IMR-90 (cell line): ENCODE measurements at regions not wholly inside any gene's neighbourhood (a gene's known extent, or its start where the extent isn't known, plus 50 kb on each side); places are given as distances from the start of the nearest gene placed in this dataset.

Source experiments
- ATAC-seq: fragments of 200-7000 bp; cut with Tn5 transposase; 2 replicates; pipeline ENCODE4 v1.9.1; 2020; ENCODE audit warnings: low read depth, mild to moderate bottlenecking, moderate library complexity
- BruUV-seq: library from RNA; stranded (reverse); fragments of 400-500 nt; replicated peaks from 2 replicates; lab custom pipeline; 2021; lab: Mats Ljungman, UMichigan
- CTCF ChIA-PET: fragments of 300-600 bp; formaldehyde crosslinking; extraction: SDS; loops from one replicate; lab custom pipeline; 2021; ENCODE audit warnings: antibody characterized with exemption; lab: Yijun Ruan, JAX
- POLR2A ChIA-PET: fragments of 300-600 bp; sonication (Branson Sonifier 250); formaldehyde crosslinking; loops from one replicate; lab custom pipeline; 2022; ENCODE audit warnings: antibody characterized with exemption; ENCODE audit not compliant: unreplicated experiment; lab: Charles Lee
- DNase-seq: peaks from one replicate; pipeline ENCODE4 v3.0.0; 2013
- H2AFZ ChIP-seq: replicated peaks from 2 replicates; pipeline ENCODE3; 2013; ENCODE audit warnings: low read length, mild to moderate bottlenecking; ENCODE audit not compliant: poor library complexity
- H2AK5ac ChIP-seq: 2 replicates; pipeline ENCODE4 v1.6.1; 2013; ENCODE audit warnings: low read depth, low read length, inconsistent platforms
- H2AK9ac ChIP-seq: replicated peaks from 2 replicates; pipeline ENCODE3; 2013; ENCODE audit warnings: mild to moderate bottlenecking, low read depth, low read length, moderate library complexity; ENCODE audit not compliant: poor library complexity
- H2BK120ac ChIP-seq: 2 replicates; pipeline ENCODE4 v1.6.1; 2013; ENCODE audit warnings: low read depth, low read length, inconsistent platforms
- H2BK15ac ChIP-seq: 3 replicates; pipeline ENCODE4 v1.6.1; 2013; ENCODE audit warnings: low read depth, low read length, inconsistent platforms
- H2BK20ac ChIP-seq: 2 replicates; pipeline ENCODE4 v1.6.1; 2013; ENCODE audit warnings: low read depth, mild to moderate bottlenecking, inconsistent platforms, low read length, moderate library complexity
- H2BK5ac ChIP-seq: 2 replicates; pipeline ENCODE4 v1.6.1; 2013; ENCODE audit warnings: mild to moderate bottlenecking, low read depth, low read length, inconsistent platforms; ENCODE audit not compliant: poor library complexity, severe bottlenecking
- H3K14ac ChIP-seq: replicated peaks from 2 replicates; pipeline ENCODE4 v1.6.1; 2013; ENCODE audit warnings: low read depth, low read length, inconsistent platforms
- H3K18ac ChIP-seq: 2 replicates; pipeline ENCODE4 v1.6.1; 2013; ENCODE audit warnings: low read depth, low read length, control low read depth
- H3K23ac ChIP-seq: 2 replicates; pipeline ENCODE4 v1.6.1; 2013; ENCODE audit warnings: low read depth, low read length, inconsistent platforms
- H3K27ac ChIP-seq: 2 replicates; pipeline ENCODE4 v1.5.1; 2013; ENCODE audit warnings: mild to moderate bottlenecking, control low read depth, low read length; ENCODE audit not compliant: insufficient read depth
- H3K27me3 ChIP-seq: 2 replicates; pipeline ENCODE4 v1.6.1; 2013; ENCODE audit warnings: low read length; ENCODE audit not compliant: control insufficient read depth, insufficient read depth
- H3K36me3 ChIP-seq: 2 replicates; pipeline ENCODE4 v1.6.1; 2013; ENCODE audit warnings: low read length, mixed read lengths; ENCODE audit not compliant: control insufficient read depth, insufficient read depth
- H3K4ac ChIP-seq: 2 replicates; pipeline ENCODE4 v1.6.1; 2013; ENCODE audit warnings: low read depth, low read length, inconsistent platforms
- H3K4me1 ChIP-seq: 2 replicates; pipeline ENCODE4 v1.6.1; 2013; ENCODE audit warnings: low read length, mixed read lengths; ENCODE audit not compliant: control insufficient read depth, insufficient read depth
- H3K4me2 ChIP-seq: 2 replicates; pipeline ENCODE4 v1.6.1; 2013; ENCODE audit warnings: low read depth, mild to moderate bottlenecking, control low read depth, low read length, moderate library complexity
- H3K4me3 ChIP-seq: 2 replicates; pipeline ENCODE4 v1.5.1; 2013; ENCODE audit warnings: low read depth, mild to moderate bottlenecking, control low read depth, low read length, moderate library complexity; ENCODE audit not compliant: insufficient read depth
- H3K56ac ChIP-seq: 2 replicates; pipeline ENCODE4 v1.6.1; 2013; ENCODE audit warnings: low read length, inconsistent platforms; ENCODE audit not compliant: insufficient read depth; ENCODE audit errors: extremely low read depth
- H3K79me1 ChIP-seq, 2 experiments: 2 replicates each; pipeline ENCODE4 v1.6.1; 2013; ENCODE audit warnings: low read length in 2 of 2, inconsistent platforms in 1 of 2, low read depth in 1 of 2
- H3K9ac ChIP-seq: 2 replicates; pipeline ENCODE4 v1.6.1; 2013; ENCODE audit warnings: low read depth, low read length, control low read depth
- H3K9me1 ChIP-seq: 2 replicates; pipeline ENCODE4 v1.6.1; 2013; ENCODE audit warnings: low read length, inconsistent platforms; ENCODE audit not compliant: insufficient read depth
- H3K9me3 ChIP-seq: 2 replicates; pipeline ENCODE4 v1.6.1; 2013; ENCODE audit warnings: low read length; ENCODE audit not compliant: control insufficient read depth, insufficient read depth
- H4K20me1 ChIP-seq: 2 replicates; pipeline ENCODE4 v1.6.1; 2013; ENCODE audit warnings: low read length, inconsistent platforms; ENCODE audit not compliant: insufficient read depth
- H4K5ac ChIP-seq: 2 replicates; pipeline ENCODE4 v1.6.1; 2013; ENCODE audit warnings: mild to moderate bottlenecking, low read depth, low read length, control low read depth
- H4K8ac ChIP-seq, 2 experiments: 2 replicates each; pipeline ENCODE4 v1.6.1; 2013; ENCODE audit warnings: low read depth in 2 of 2, low read length in 2 of 2, control low read depth in 1 of 2, inconsistent platforms in 1 of 2
- H4K91ac ChIP-seq: 2 replicates; pipeline ENCODE4 v1.6.1; 2013; ENCODE audit warnings: low read depth, low read length, inconsistent platforms; ENCODE audit not compliant: insufficient read depth
- BHLHE40 ChIP-seq: fragments of 150-350 bp; IDR thresholded peaks from 2 replicates; pipeline ENCODE4 v1.6.1; 2016; ENCODE audit warnings: mild to moderate bottlenecking, low read depth, low read length
- CEBPB ChIP-seq: IDR thresholded peaks from 2 replicates; pipeline ENCODE4 v1.6.1; 2012; ENCODE audit warnings: low read depth, low read length, improper control_type of control experiment
- CHD1 ChIP-seq: IDR thresholded peaks from 2 replicates; pipeline ENCODE4 v1.6.1; 2012; ENCODE audit warnings: low read depth, low read length, improper control_type of control experiment
- FOS ChIP-seq: fragments of 150-350 bp; IDR thresholded peaks from 2 replicates; pipeline ENCODE4 v1.6.1; 2016; ENCODE audit warnings: low read depth, low read length
- MAZ ChIP-seq: IDR thresholded peaks from 2 replicates; pipeline ENCODE4 v1.6.1; 2012; ENCODE audit warnings: low read depth, mild to moderate bottlenecking, low read length, improper control_type of control experiment, moderate library complexity, borderline replicate concordance
- MXI1 ChIP-seq: IDR thresholded peaks from 2 replicates; pipeline ENCODE4 v1.6.1; 2012; ENCODE audit warnings: low read depth, mild to moderate bottlenecking, low read length, moderate library complexity, borderline replicate concordance
- RFX5 ChIP-seq: IDR thresholded peaks from 2 replicates; pipeline ENCODE4 v1.8.0; 2012; ENCODE audit warnings: low read depth, mild to moderate bottlenecking, low read length, moderate library complexity
- SMC3 ChIP-seq: fragments of 150-350 bp; IDR thresholded peaks from 2 replicates; pipeline ENCODE4 v1.6.1; 2016; ENCODE audit warnings: low read depth, mild to moderate bottlenecking, antibody characterized with exemption, low read length, moderate library complexity
- WGBS, 2 experiments: methylation state at CpG; one replicate each; pipeline versions ENCODE4 v1.1.5 to v1.1.7; 2013; ENCODE audit warnings: missing lambda C conversion rate in 2 of 2; ENCODE audit not compliant: insufficient read length in 1 of 2; ENCODE audit errors: extremely low coverage in 2 of 2; 5-methylcytosine and 5-hydroxymethylcytosine counted together
- dilution Hi-C: fragments of 300-500 bp; cut with HindIII; formaldehyde crosslinking; loops from one replicate; pipeline ENCODE4 v1.14.3; 2018; ENCODE audit warnings: low sequenced_read_pairs; ENCODE audit not compliant: unreplicated experiment
- in situ Hi-C: fragments of 300-500 bp; cut with MboI; formaldehyde crosslinking; loops from 3 replicates; pipeline ENCODE4 v1.14.3; 2019; ENCODE audit warnings: low sequenced_read_pairs, inconsistent platforms, mixed read lengths
- intact Hi-C: fragments of 100-400 bp; cut with micrococcal nuclease; formaldehyde crosslinking; loops from 2 replicates; pipeline ENCODE4 v1.10.0; 2022

- BruUV-seq = no TSS peak
- no peak overlapping the region for H3K27ac ChIP-seq
- in situ Hi-C loops = no loop called here
These were observed 410.3 kb downstream of the DTWD2 start for GRCh38 chr5:118578093-118578492.

More at GRCh38 chr5:118578093-118578492, 410.3 kb downstream of the DTWD2 start:
- H3K4me3 ChIP-seq = no peak overlapping the region
- H2BK5ac ChIP-seq = no peak overlapping the region
- no peak overlapping the region for H3K56ac ChIP-seq
- H4K91ac ChIP-seq = no peak overlapping the region
- H2BK20ac ChIP-seq = no peak overlapping the region
- H3K27me3 ChIP-seq = no peaks in the 10 kb centered on the region
- no peak overlapping the region for H3K18ac ChIP-seq
- no peak overlapping the region for H3K14ac ChIP-seq
- no peak overlapping the region for H2AK5ac ChIP-seq
- ATAC-seq (no peak), DNase-seq (no peak)
- no peaks in the 10 kb centered on the region for H3K79me1 ChIP-seq
- H4K20me1 ChIP-seq = no peaks in the 10 kb centered on the region
- H3K36me3 ChIP-seq = no peaks in the 10 kb centered on the region
- H4K5ac ChIP-seq = no peak overlapping the region
- H2AK9ac ChIP-seq = no peak overlapping the region
- no peak overlapping the region for H2BK15ac ChIP-seq
- no peak overlapping the region for H3K4me2 ChIP-seq
- TF ChIP-seq RFX5 (no peak), FOS (no peak), BHLHE40 (no peak), MXI1 (no peak), CHD1 (no peak), MAZ (no peak), CEBPB (no peak), SMC3 (no peak)
- H2BK120ac ChIP-seq = no peak overlapping the region
- H3K9me1 ChIP-seq = no peaks in the 10 kb centered on the region
- dilution Hi-C loops = no loop called here
- peaks cover 16% of the 10 kb centered on the region for H3K9me3 ChIP-seq
- ChIA-PET POLR2A (no interaction called here), CTCF (no interaction called here)
- no peak overlapping the region for H3K23ac ChIP-seq
- H3K4me1 ChIP-seq = no peaks in the 10 kb centered on the region
- no peak overlapping the region for H4K8ac ChIP-seq
- no peak overlapping the region for H3K9ac ChIP-seq
- H3K4ac ChIP-seq = no peak overlapping the region
- intact Hi-C loops = no loop called here
- no CpG with 5 or more reads among the region's 3 CpGs for WGBS, 2 experiments
- no peak overlapping the region for H2AFZ ChIP-seq
